ENCODE measurements at regions not wholly inside any gene's neighbourhood (a gene's known extent, or its start where the extent isn't known, plus 50 kb on each side); places are given as distances from the start of the nearest gene placed in this dataset.

DNA sequence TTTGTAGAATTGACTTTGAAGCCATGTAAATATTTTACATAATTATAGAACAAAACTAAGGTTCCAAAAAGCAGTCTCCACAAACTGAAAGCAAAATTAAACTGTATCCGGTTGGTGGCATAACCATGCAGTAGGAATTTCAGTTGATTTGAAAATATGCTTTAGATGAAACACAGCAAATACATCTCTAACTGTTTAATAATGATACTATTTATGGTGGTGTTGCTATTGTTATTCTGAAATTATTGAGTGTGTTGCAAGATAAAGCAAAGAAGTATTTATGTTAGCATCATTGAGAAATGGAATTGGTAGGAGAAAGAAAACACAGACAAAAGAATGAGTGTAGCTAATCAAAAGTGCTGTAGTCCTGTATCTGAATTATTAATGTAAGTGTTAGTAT, 73.8 kb upstream of the MTHFD1L start:
- ATAC-seq = no peak
- H3K9me3 ChIP-seq = no peaks in the 10 kb centered on the region
- no peaks in the 10 kb centered on the region for H3K36me3 ChIP-seq
- WGBS, 2 donors (ENCODE audit: low coverage in 1 of 2) = 80 to 88% methylated on average over 1 of the region's 1 CpG
- TF ChIP-seq, protein P1, sequence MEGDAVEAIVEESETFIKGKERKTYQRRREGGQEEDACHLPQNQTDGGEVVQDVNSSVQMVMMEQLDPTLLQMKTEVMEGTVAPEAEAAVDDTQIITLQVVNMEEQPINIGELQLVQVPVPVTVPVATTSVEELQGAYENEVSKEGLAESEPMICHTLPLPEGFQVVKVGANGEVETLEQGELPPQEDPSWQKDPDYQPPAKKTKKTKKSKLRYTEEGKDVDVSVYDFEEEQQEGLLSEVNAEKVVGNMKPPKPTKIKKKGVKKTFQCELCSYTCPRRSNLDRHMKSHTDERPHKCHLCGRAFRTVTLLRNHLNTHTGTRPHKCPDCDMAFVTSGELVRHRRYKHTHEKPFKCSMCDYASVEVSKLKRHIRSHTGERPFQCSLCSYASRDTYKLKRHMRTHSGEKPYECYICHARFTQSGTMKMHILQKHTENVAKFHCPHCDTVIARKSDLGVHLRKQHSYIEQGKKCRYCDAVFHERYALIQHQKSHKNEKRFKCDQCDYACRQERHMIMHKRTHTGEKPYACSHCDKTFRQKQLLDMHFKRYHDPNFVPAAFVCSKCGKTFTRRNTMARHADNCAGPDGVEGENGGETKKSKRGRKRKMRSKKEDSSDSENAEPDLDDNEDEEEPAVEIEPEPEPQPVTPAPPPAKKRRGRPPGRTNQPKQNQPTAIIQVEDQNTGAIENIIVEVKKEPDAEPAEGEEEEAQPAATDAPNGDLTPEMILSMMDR (IDR thresholded peaks at IDR 0.05) = no peak
- TF ChIP-seq POLR2A (IDR thresholded peaks at IDR 0.05) (no peak), POLR2AphosphoS5 (IDR thresholded peaks at IDR 0.05) (no peak), EP300 (IDR thresholded peaks at IDR 0.05) (no peak)
- no peak overlapping the region for H3K27ac ChIP-seq
- no peaks in the 10 kb centered on the region for H3K4me1 ChIP-seq
- H3K27me3 ChIP-seq = no peaks in the 10 kb centered on the region
- H3K4me3 ChIP-seq = no peak overlapping the region

DNA sequence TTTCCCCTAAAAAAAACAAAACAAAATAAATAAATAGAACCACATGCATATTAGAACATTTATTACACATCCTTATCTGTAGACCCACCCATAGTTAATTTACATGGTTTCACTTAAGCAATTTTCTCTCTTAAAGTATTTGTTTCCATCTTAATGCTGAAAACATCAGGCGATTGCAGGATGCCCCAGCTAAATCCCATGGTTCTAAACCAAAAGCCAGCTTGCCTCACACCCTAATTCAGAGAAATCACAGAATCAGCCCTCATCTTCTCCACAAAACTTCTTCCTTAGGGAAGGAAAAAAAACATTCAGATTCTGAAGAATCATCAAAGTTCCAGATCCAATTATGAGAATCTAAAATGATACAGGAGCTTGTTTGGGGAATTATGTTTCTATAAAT, 67.6 kb upstream of the MTHFD1L start:
- H3K4me1 ChIP-seq = no peaks in the 10 kb centered on the region
- H3K27me3 ChIP-seq = no peaks in the 10 kb centered on the region
- TF ChIP-seq, protein P1 (IDR thresholded peaks at IDR 0.05) = no peak
- TF ChIP-seq POLR2A (IDR thresholded peaks at IDR 0.05) = no peak
- TF ChIP-seq EP300 (IDR thresholded peaks at IDR 0.05) = no peak
- TF ChIP-seq POLR2AphosphoS5 (IDR thresholded peaks at IDR 0.05) = no peak
- H3K36me3 ChIP-seq = no peaks in the 10 kb centered on the region
- no peak overlapping the region for H3K27ac ChIP-seq
- 46% methylated on average over 1 of the region's 1 CpG; no CpG with 5 or more reads in 1 of the 2 donors for WGBS, 2 donors (ENCODE audit: low coverage in 1 of 2)
- ATAC-seq = no peak
- H3K4me3 ChIP-seq = no peak overlapping the region
- H3K9me3 ChIP-seq = no peaks in the 10 kb centered on the region

DNA sequence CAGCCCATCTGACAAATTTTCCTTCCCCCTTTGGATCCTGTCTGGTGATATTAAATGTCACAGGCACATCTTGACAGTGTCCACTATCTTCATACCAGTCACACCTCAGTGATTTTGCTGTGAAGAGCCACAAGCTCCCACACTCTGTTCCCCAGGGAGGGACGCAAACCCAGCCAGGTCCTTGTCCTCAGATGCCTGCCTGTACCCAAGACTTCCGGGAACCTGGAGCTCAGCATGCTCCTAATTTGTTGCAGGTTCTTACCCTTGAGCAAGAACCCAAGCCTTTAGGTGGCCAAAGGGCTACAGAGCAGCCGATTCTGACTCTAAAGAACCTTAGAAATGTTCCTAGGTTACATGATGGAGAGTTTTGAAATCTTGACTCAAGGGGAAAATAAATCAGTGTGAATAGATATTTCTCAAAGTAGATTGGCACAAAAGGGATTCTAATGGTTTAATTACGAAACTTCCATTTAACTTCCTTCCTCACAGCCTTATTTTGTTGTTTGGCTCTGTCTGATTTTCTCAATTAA, 66.2 kb upstream of the MTHFD1L start:
- H3K27ac ChIP-seq = no peak overlapping the region
- no peaks in the 10 kb centered on the region for H3K4me1 ChIP-seq
- no peaks in the 10 kb centered on the region for H3K36me3 ChIP-seq
- WGBS, 2 donors (ENCODE audit: low coverage in 1 of 2) = 85 to 93% methylated on average over 2 to 3 of the region's 4 CpGs
- TF ChIP-seq, protein P1 (IDR thresholded peaks at IDR 0.05) = no peak
- TF ChIP-seq POLR2A (IDR thresholded peaks at IDR 0.05) = no peak
- TF ChIP-seq EP300 (IDR thresholded peaks at IDR 0.05) = no peak
- TF ChIP-seq POLR2AphosphoS5 (IDR thresholded peaks at IDR 0.05) = no peak
- H3K4me3 ChIP-seq = no peak overlapping the region
- peak; percentile 53 for ATAC-seq
- no peaks in the 10 kb centered on the region for H3K9me3 ChIP-seq
- no peaks in the 10 kb centered on the region for H3K27me3 ChIP-seq

DNA sequence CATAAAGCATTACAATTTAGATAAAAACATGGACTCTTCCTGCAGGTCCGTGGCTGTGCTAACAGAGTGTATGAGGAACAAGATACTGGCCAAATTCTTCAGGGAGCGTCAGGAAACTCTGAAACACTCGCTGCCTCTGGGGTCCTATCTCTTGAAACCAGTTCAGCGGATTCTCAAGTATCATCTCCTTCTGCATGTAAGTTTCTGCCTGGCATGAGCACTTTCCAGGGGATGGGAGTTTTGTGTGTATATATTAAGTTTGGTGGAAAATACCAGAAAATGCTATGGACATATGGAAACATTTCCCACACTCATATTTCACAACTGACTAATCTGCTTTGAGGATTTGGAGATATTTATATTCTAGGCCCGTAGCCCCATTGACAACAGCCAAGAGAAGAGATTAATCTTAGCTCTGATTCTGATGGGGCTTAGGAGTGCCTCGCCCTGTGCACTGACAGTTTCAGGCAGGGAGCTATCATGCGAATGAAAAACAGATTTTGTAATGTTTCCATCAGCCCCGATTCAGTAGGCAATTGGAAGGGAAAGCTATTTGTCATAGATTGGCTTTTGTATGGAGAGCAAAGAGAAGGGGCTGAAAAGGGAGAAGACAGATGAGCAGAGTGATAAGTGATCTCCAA, 64.7 kb upstream of the MTHFD1L start:
- no peaks in the 10 kb centered on the region for H3K9me3 ChIP-seq
- H3K4me3 ChIP-seq = no peak overlapping the region
- no peaks in the 10 kb centered on the region for H3K4me1 ChIP-seq
- no peak overlapping the region for H3K27ac ChIP-seq
- no peaks in the 10 kb centered on the region for H3K27me3 ChIP-seq
- ATAC-seq = no peak
- TF ChIP-seq POLR2A (IDR thresholded peaks at IDR 0.05) (no peak), POLR2AphosphoS5 (IDR thresholded peaks at IDR 0.05) (no peak), EP300 (IDR thresholded peaks at IDR 0.05) (no peak)
- TF ChIP-seq, protein P1 (IDR thresholded peaks at IDR 0.05) = no peak
- WGBS, 2 donors (ENCODE audit: low coverage in 1 of 2) = 47 to 67% methylated on average over 7 to 8 of the region's 8 CpGs
- H3K36me3 ChIP-seq = peaks cover 0 to 7% of the 10 kb centered on the region in 2 donors

DNA sequence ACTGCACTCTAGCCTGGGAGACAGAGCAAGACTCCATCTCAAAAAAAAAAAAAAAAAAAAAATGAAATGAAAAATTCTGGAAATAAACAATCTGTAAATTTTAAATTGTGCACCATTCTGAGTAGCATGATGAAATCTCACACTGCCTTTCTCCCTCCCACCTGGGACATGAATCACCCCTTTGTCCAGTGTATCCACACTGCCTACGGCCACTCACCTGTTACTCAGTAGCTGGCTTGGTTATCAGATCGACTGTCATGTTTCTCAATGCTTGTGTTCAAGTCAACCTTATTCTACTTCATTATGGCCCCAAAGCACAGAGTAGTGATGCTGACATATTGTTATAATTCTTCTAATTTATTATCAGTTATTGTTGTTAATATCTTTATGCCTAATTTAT, 58.7 kb upstream of the MTHFD1L start:
- TF ChIP-seq EP300 (IDR thresholded peaks at IDR 0.05) (no peak), POLR2AphosphoS5 (IDR thresholded peaks at IDR 0.05) (no peak), POLR2A (IDR thresholded peaks at IDR 0.05) (no peak)
- TF ChIP-seq, protein P1 (IDR thresholded peaks at IDR 0.05) = no peak
- H3K27ac ChIP-seq = no peak overlapping the region
- H3K4me1 ChIP-seq = no peaks in the 10 kb centered on the region
- no peak overlapping the region for H3K4me3 ChIP-seq
- no peaks in the 10 kb centered on the region for H3K27me3 ChIP-seq
- peaks cover 0 to 25% of the 10 kb centered on the region in 2 donors for H3K36me3 ChIP-seq
- ATAC-seq = no peak
- WGBS, 2 donors (ENCODE audit: low coverage in 1 of 2) = 0 to 90% methylated on average over 1 to 2 of the region's 2 CpGs
- H3K9me3 ChIP-seq = no peaks in the 10 kb centered on the region

Data from gastroesophageal sphincter (tissue), 4 donors.